Endothelial cell of umbilical vein (primary cell): ENCODE measurements at regions not wholly inside any gene's neighbourhood (a gene's known extent, or its start where the extent isn't known, plus 50 kb on each side); places are given as distances from the start of the nearest gene placed in this dataset.

Experiments
- BruUV-seq: library from RNA; stranded (reverse); fragments of 400-500 nt; replicated peaks from 2 replicates; lab custom pipeline; 2021; lab: Mats Ljungman, UMichigan
- CTCF ChIA-PET: fragments of 300-600, 350-600 bp; sonication (Branson Sonifier 250); formaldehyde crosslinking; loops from one replicate; lab custom pipeline; 2021; ENCODE audit warnings: antibody characterized with exemption, inconsistent platforms; lab: Charles Lee
- POLR2A ChIA-PET: fragments of 300-600, 350-600 bp; sonication (Branson Sonifier 250); formaldehyde crosslinking; loops from one replicate; lab custom pipeline; 2021; ENCODE audit warnings: antibody characterized with exemption, inconsistent platforms; lab: Charles Lee
- DNase-seq: peaks from one replicate; pipeline ENCODE4 v3.0.0-alpha.2; 2011; ENCODE audit warnings: low read depth, low spot score
- FAIRE-seq: peaks from 2 replicates; lab custom pipeline; 2011; peaks lifted over from hg19 to GRCh38; lab: Jason Lieb, UNC
- H2AFZ ChIP-seq: 2 replicates; pipeline ENCODE4 v1.6.0; 2012; ENCODE audit warnings: low read depth, low read length, control low read depth, inconsistent platforms
- H3K27ac ChIP-seq: 2 replicates; pipeline ENCODE4 v1.5.1; 2011; ENCODE audit warnings: low read depth, mild to moderate bottlenecking, control low read depth, low read length, moderate library complexity; ENCODE audit not compliant: insufficient read depth
- H3K27me3 ChIP-seq, 2 experiments: 2 replicates each; pipeline versions ENCODE4 v1.6.0 to v1.6.1; 2011; ENCODE audit warnings: low read length in 2 of 2, mixed read lengths in 1 of 2; ENCODE audit not compliant: control insufficient read depth in 2 of 2, insufficient read depth in 2 of 2
- H3K36me3 ChIP-seq, 2 experiments: 2 replicates in 1 of 2; 3 replicates in 1 of 2; pipeline ENCODE4 v1.5.1; 2011; ENCODE audit warnings: low read length in 2 of 2, mild to moderate bottlenecking in 1 of 2, moderate library complexity in 1 of 2; ENCODE audit not compliant: control insufficient read depth in 2 of 2, insufficient read depth in 2 of 2; ENCODE audit errors: extremely low read depth in 1 of 2
- H3K4me1 ChIP-seq: 3 replicates; pipeline ENCODE4 v1.5.1; 2011; ENCODE audit warnings: mild to moderate bottlenecking, low read length; ENCODE audit not compliant: control insufficient read depth, insufficient read depth; ENCODE audit errors: extremely low read depth
- H3K4me2 ChIP-seq: 2 replicates; pipeline ENCODE4 v1.6.1; 2011; ENCODE audit warnings: low read length, control low read depth, mixed read lengths; ENCODE audit not compliant: insufficient read depth
- H3K4me3 ChIP-seq, 3 experiments: fragments of 200-600 bp in 1 of 3; sonication (generic), shearing (Covaris generic) in 1 of 3; replicated peaks in 1 of 3; 2 replicates each; pipeline ENCODE4 v1.5.1; 2011 to 2016; ENCODE audit warnings: control low read depth in 3 of 3, low read length in 3 of 3, mild to moderate bottlenecking in 2 of 3, inconsistent platforms in 1 of 3, low read depth in 1 of 3, moderate library complexity in 1 of 3; ENCODE audit not compliant: insufficient read depth in 1 of 3
- H3K79me2 ChIP-seq: 2 replicates; pipeline ENCODE4 v1.6.0; 2012; ENCODE audit warnings: low read length, inconsistent platforms; ENCODE audit not compliant: control insufficient read depth, insufficient read depth
- H3K9ac ChIP-seq: replicated peaks from 2 replicates; pipeline ENCODE3; 2011; ENCODE audit warnings: low read length, control low read depth; ENCODE audit not compliant: insufficient read depth; ENCODE audit errors: extremely low read depth
- H3K9me1 ChIP-seq: replicated peaks from 3 replicates; pipeline ENCODE4 v1.6.0; 2011; ENCODE audit warnings: mild to moderate bottlenecking, low read length; ENCODE audit not compliant: control insufficient read depth, insufficient read depth; ENCODE audit errors: extremely low read depth
- H3K9me3 ChIP-seq: replicated peaks from 2 replicates; pipeline ENCODE4 v1.5.1; 2012; ENCODE audit warnings: low read length, inconsistent platforms; ENCODE audit not compliant: control insufficient read depth, insufficient read depth
- H4K20me1 ChIP-seq: replicated peaks from 2 replicates; pipeline ENCODE3; 2011; ENCODE audit warnings: mild to moderate bottlenecking, low read length; ENCODE audit not compliant: control insufficient read depth, insufficient read depth; ENCODE audit errors: extremely low read depth
- CTCF ChIP-seq, 2 donors: IDR thresholded peaks; 1 replicate in 1 of 2; 2 replicates in 1 of 2; pipeline ENCODE4 v1.5.1; 2011; ENCODE audit warnings: low read length in 2 of 2, mild to moderate bottlenecking in 2 of 2, moderate library complexity in 2 of 2, control low read depth in 1 of 2, inconsistent platforms in 1 of 2, low read depth in 1 of 2; ENCODE audit not compliant: insufficient read depth in 1 of 2; ENCODE audit errors: extremely low read depth in 1 of 2
- FOS ChIP-seq: IDR thresholded peaks from 2 replicates; pipeline ENCODE4 v1.6.1; 2011; ENCODE audit warnings: mild to moderate bottlenecking, low read length, moderate library complexity, borderline replicate concordance; ENCODE audit not compliant: insufficient read depth
- GATA2 ChIP-seq: IDR thresholded peaks from 2 replicates; pipeline ENCODE4 v1.7.0; 2011; ENCODE audit warnings: low read depth, mild to moderate bottlenecking, moderate library complexity, mixed read lengths, low read length; ENCODE audit not compliant: insufficient read length, insufficient read depth
- JUN ChIP-seq: IDR thresholded peaks from 2 replicates; pipeline ENCODE4 v1.6.1; 2011; ENCODE audit warnings: borderline replicate concordance, low read depth; ENCODE audit not compliant: insufficient read length, insufficient read depth
- MAX ChIP-seq: IDR thresholded peaks from 2 replicates; pipeline ENCODE4 v1.6.1; 2011; ENCODE audit not compliant: insufficient read depth, insufficient read length
- MYC ChIP-seq: IDR thresholded peaks from one replicate; pipeline ENCODE4 v1.6.1; 2011; ENCODE audit warnings: mild to moderate bottlenecking, low read depth, low read length
- POLR2AphosphoS5 ChIP-seq: IDR thresholded peaks from 2 replicates; pipeline ENCODE4 v1.6.1; 2012; ENCODE audit warnings: low read depth, mild to moderate bottlenecking, control low read depth, low read length, moderate library complexity; ENCODE audit not compliant: insufficient read depth
- dilution Hi-C: fragments of 300-500 bp; cut with MboI; formaldehyde crosslinking; loops from one replicate; pipeline ENCODE4 v1.15.0; 2019; ENCODE audit warnings: low sequenced_read_pairs; ENCODE audit not compliant: extremely low pct_ligation_motif_present
- intact Hi-C: fragments of 100-400 bp; cut with micrococcal nuclease; formaldehyde crosslinking; loops from one replicate; pipeline ENCODE4 v1.10.0; 2022

DNA sequence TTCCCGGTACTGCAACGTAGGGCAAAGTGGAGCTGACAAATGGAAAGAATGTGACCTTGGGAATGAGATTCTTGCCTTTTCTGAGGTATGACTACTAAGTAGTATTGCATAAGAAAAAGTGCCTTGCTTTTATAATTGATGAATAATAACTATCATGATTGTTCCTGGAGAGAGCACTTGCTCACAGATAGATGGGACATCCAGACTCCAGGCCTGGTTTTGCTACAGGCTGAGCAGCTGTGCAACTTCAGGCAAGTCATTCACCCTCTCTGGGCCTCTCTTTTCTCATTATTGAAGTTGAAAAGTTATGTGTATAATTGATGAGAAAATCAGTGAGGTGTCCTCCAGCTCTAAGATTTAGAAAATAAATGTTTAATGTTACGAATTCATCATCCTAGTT lies 53.6 kb upstream of the MBOAT1 start:
- ChIA-PET POLR2A (no interaction called here), CTCF (no interaction called here)
- Histone ChIP-seq H3K79me2 (no peaks in the 10 kb centered on the region), H3K27ac (no peak overlapping the region), H3K9ac (no peak overlapping the region), H3K9me3 (no peaks in the 10 kb centered on the region), H3K9me1 (no peaks in the 10 kb centered on the region), H4K20me1 (no peaks in the 10 kb centered on the region), H2AFZ (no peak overlapping the region), H3K4me3 (no peak overlapping the region), H3K36me3 (no peaks in the 10 kb centered on the region), H3K4me1 (no peaks in the 10 kb centered on the region), H3K27me3 (no peaks in the 10 kb centered on the region), H3K4me2 (no peak overlapping the region)
- no peak for DNase-seq
- no TSS peak for BruUV-seq
- dilution Hi-C loops (no loop called here), intact Hi-C loops (no loop called here)
- no peak for TF ChIP-seq MAX
- no peak for TF ChIP-seq JUN
- no peak for TF ChIP-seq GATA2
- TF ChIP-seq MYC: no peak
- TF ChIP-seq POLR2AphosphoS5: no peak
- TF ChIP-seq FOS: no peak
- TF ChIP-seq CTCF (IDR thresholded peaks at IDR 0.05; ENCODE audit: extremely low read depth in 1 of 2, insufficient read depth in 1 of 2, low read depth in 1 of 2, low read length in 2 of 2): no peak
- no peak for FAIRE-seq
